ENCODE measurements at regions not wholly inside any gene's neighbourhood (a gene's known extent, or its start where the extent isn't known, plus 50 kb on each side); places are given as distances from the start of the nearest gene placed in this dataset.

DNA sequence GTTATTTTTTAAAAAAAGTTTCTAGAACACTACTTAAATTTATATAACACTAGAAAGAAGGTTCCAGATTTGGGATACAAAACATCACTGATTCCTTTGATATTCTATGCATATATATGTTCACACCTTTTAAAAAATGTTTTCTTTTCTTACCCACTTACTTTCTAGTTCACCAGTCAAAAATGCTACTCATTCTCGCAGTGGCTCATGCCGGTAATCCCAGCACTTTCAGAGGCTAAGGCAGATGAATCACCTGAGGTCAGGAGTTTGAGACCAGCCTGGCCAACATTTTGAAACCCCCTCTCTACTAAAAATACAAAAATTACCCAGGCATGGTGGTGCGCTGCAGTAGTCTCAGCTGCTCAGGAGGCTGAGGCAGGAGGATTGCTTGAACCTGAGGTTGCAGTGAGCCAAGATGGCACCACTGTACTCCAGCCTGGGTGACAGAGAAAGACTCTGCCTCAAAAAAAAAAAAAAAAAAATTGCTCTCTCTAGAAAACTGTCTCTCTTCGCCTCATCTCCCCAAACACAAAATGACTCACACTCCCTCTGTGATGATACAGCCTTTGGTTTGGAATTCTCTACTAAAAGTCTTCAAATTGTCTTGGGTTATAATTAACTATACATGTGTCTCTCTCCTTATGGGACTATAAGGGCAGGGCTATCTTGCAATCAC lies 52.6 kb upstream of the TGFBR2 start:
- no peak for DNase-seq (ENCODE audit: low spot score)

DNA sequence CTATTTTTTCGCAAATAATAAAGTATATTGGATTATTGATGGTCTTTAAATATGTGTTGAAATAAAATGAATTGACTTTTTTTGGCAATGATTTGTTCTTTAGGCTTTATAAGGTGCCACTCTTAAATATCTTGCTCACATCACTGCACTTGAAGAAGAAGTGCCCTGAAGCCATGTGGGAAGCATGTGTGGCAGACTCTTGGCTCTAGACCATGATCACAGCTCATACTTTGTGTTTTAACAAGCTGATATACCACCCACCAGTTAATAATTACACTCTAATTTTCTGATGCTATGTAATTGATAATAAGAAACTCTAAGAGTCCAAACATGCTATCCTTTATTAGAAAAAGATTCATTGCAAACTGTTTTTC lies 52.1 kb upstream of the TGFBR2 start:
- DNase-seq (ENCODE audit: low spot score) = no peak

DNA sequence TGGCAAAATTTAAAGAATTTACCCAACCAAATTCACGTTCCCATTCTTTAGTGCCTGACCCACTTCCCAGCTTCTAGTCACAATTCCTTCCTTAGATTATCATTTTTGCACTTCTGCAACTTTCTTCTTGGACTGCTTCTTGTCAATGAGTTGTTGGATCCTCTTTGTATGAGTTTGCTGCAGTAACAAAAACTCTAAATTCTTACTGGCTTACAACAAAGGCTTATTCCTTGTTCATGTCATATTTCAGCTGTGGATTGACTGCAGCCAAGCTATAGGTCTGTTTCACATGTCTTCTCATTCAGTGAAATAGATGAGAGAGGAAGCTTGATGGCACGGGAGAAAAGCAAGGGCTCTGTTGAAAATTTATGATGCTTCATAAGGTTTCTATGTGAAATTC lies 50.4 kb upstream of the TGFBR2 start:
- no peak for DNase-seq (ENCODE audit: low spot score)
